ENCODE measurements at regions not wholly inside any gene's neighbourhood (a gene's known extent, or its start where the extent isn't known, plus 50 kb on each side); places are given as distances from the start of the nearest gene placed in this dataset.

DNA sequence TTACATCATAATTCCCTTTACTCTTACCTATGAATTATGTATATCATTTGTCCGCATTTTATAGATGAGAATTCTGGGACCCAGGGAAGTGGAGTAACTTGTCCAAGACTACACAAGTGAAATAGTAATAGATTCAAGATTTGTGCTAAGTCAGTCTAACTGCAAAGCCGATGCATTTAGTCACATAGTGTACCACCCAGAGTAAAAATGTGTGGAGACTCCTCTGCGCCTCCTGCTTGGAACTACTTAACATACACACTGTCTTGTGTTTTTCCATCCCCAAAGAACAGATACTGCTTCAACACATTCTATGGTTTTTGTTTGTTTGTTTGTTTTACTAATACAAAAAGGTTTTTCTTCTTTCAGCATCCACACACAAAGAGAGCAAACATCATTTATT lies 729.8 kb downstream of the PRELID2 start:
- TF ChIP-seq, protein P1, sequence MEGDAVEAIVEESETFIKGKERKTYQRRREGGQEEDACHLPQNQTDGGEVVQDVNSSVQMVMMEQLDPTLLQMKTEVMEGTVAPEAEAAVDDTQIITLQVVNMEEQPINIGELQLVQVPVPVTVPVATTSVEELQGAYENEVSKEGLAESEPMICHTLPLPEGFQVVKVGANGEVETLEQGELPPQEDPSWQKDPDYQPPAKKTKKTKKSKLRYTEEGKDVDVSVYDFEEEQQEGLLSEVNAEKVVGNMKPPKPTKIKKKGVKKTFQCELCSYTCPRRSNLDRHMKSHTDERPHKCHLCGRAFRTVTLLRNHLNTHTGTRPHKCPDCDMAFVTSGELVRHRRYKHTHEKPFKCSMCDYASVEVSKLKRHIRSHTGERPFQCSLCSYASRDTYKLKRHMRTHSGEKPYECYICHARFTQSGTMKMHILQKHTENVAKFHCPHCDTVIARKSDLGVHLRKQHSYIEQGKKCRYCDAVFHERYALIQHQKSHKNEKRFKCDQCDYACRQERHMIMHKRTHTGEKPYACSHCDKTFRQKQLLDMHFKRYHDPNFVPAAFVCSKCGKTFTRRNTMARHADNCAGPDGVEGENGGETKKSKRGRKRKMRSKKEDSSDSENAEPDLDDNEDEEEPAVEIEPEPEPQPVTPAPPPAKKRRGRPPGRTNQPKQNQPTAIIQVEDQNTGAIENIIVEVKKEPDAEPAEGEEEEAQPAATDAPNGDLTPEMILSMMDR (IDR thresholded peaks at IDR 0.05; ENCODE audit: borderline replicate concordance, extremely low read depth, low read length, poor library complexity, severe bottlenecking), result no peak
- no peak for TF ChIP-seq EZH2 (IDR thresholded peaks at IDR 0.05; ENCODE audit: borderline replicate concordance, low read depth, low read length, severe bottlenecking)
